GM19397 (cell line): ENCODE measurements at regions not wholly inside any gene's neighbourhood (a gene's known extent, or its start where the extent isn't known, plus 50 kb on each side); places are given as distances from the start of the nearest gene placed in this dataset.

ENCODE experiments used
- ATAC-seq: cut with Tn5 transposase; IDR thresholded peaks from one replicate; pipeline ENCODE4 v1.9.1; 2021; ENCODE audit warnings: mild to moderate bottlenecking, moderate library complexity; ENCODE audit not compliant: unreplicated experiment

- no peak for ATAC-seq
Observed at GRCh38 chr11:104610635-104611034, 287.6 kb downstream of the CASP12 start.

GRCh38 chr11:104609311-104610085 lies 288.8 kb downstream of the CASP12 start:
- peak; percentile 85 for ATAC-seq

- ATAC-seq, result no peak
Observed at GRCh38 chr11:104602643-104603042, 295.6 kb downstream of the CASP12 start.

GRCh38 chr11:104594228-104594958 lies 303.9 kb downstream of the CASP12 start:
- ATAC-seq, result no peak

- ATAC-seq, result no peak
Observed at GRCh38 chr11:104588970-104589369, 309.3 kb downstream of the CASP12 start.

- no peak for ATAC-seq
Observed at GRCh38 chr11:104588446-104588845, 309.8 kb downstream of the CASP12 start.

GRCh38 chr11:104584823-104585222 lies 313.4 kb downstream of the CASP12 start:
- ATAC-seq, result no peak

GRCh38 chr11:104583857-104584256 lies 314.4 kb downstream of the CASP12 start:
- ATAC-seq, result no peak

- no peak for ATAC-seq
Observed at GRCh38 chr11:104582431-104582830, 315.8 kb downstream of the CASP12 start.

GRCh38 chr11:104581246-104581980 lies 316.8 kb downstream of the CASP12 start:
- no peak for ATAC-seq

GRCh38 chr11:104573441-104573990 lies 324.7 kb downstream of the CASP12 start:
- ATAC-seq, result no peak

- no peak for ATAC-seq
Observed at GRCh38 chr11:104572279-104572678, 326.0 kb downstream of the CASP12 start.

- ATAC-seq, result no peak
Observed at GRCh38 chr11:104570078-104570701, 328.1 kb downstream of the CASP12 start.

GRCh38 chr11:104565583-104565961 lies 332.7 kb downstream of the CASP12 start:
- no peak for ATAC-seq

GRCh38 chr11:104564921-104565582 lies 333.2 kb downstream of the CASP12 start:
- no peak for ATAC-seq

- no peak for ATAC-seq
Observed at GRCh38 chr11:104556606-104557301, 341.5 kb downstream of the CASP12 start.

- ATAC-seq, result no peak
Observed at GRCh38 chr11:104549019-104549418, 349.2 kb downstream of the CASP12 start.

- no peak for ATAC-seq
Observed at GRCh38 chr11:104547996-104548661, 350.1 kb downstream of the CASP12 start.

- no peak for ATAC-seq
Observed at GRCh38 chr11:104546501-104546900, 351.8 kb downstream of the CASP12 start.
